ENCODE measurements at regions not wholly inside any gene's neighbourhood (a gene's known extent, or its start where the extent isn't known, plus 50 kb on each side); places are given as distances from the start of the nearest gene placed in this dataset.

DNA sequence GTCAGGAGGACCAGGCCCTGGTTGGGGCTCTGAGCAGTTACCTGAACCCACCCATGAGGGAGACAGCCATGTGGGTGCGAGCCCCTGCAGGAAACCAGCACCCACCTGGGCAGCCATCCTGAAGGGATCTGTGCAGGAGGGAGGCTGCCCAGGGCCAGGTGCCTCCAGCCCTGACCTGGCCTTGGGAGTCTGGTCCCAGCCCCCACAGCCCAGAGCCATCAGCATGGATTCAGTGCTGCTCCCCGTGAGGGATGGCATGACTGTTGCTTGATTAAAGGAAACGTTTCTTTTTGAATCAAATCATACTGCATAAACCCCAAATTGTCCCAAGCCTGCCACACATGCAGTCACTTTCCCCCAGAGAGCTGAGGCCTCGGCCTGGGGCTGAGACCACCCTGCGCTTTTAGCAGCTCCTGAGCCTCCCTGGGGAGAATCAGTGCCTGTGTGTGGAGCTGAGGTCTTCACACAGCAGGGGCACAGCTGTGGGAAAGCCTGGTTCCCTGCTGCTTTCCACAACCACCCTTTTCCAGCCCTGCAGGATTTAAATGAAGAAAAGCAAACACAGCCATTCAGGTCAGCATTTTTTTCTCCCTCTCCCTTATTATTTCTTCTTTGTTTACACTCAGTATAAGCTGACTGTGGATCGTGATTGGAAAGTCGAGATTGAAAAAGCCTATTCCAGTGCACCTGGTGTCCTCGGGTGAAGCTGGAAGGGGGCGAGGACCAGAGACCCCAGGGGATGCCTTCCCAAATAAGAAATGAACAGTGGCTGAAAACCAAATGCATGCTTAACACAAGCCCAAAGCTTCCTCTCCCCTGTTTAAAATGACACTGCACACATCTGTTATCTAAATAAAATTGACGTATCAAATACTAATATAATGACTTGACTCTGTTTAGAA, 283.9 kb downstream of the SMOC2 start:
- no peak for DNase-seq (ENCODE audit: low read depth in 2 of 2)

DNA sequence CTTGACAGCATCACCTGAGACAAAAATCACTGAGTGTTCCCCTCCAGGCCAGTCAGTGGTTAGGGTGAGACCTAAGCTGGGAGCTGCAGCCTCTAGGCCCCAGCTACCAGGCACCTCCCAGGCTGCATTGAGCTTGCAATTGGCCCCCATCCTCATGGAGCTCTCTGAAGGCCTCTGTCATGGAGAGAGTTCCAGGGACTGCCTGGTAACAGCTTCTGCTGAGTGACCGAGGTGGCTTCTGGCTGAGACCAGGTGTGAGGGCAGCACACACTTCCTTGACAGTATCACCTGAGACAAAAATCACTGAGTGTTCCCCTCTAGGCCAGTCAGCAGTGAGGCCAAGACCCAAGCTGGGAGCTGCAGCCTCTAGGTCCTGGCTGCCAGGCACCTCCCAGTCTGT, 283.0 kb downstream of the SMOC2 start:
- DNase-seq (ENCODE audit: low read depth in 2 of 2): no peak

DNA sequence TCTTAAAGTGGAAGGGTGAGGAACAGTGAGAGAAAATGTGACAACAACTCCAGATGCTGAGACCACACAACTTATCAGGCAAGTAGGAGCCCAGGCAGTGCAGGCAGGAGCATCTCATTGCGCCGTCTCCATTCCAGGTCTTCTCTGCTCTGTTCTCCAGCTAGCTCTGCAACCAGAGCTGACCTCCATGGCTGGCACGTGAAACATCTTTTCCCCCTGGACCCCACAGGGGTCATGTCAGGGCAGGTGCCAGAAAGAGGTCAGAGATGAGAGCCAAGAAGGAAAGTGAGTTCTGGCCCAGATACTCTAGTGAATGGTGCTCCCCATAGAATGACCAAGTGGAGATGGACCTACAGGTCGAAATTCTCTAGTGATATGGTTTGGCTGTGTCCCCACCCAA, 281.4 kb downstream of the SMOC2 start:
- no peak for DNase-seq (ENCODE audit: low read depth in 2 of 2)

DNA sequence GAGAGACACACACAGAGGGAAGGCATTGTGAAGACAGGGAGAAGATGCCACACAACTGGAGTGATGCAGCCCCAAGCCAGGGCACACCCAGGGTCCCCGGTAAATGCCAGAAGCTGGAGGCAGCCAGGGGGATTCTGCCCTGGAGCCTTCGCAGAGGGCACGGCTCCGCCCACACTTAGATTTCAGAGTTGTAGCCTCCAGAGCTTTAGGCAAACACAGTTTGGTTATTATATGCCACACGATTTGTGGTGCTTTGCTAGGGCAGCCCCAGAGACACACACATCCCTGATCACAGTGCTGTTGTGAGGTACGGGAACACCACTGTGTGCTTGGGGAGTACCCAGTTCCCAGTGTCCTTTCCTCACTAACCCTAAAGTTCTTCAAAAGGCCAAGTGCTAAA, 280.6 kb downstream of the SMOC2 start:
- DNase-seq (ENCODE audit: low read depth in 2 of 2): no peak

DNA sequence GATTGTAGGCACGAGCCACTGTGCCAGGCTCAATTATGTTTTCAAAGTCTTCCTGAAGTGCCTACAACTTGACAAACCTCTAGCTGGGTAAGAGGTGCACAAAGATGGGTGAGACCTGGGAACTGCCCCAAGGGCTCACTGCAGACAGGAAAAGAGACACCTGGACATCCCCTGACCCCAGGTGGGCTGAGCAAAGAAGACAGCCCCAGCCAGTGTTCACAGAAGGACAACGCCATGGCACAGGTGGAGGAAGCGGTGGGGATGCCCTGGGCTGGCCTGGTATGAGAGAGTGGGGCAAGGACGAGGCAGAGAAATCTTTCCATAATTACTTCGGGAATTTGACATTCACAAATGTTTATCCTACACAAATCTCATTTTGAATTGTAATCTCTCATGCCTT, 278.9 kb downstream of the SMOC2 start:
- no peak for DNase-seq (ENCODE audit: low read depth in 2 of 2)

DNA sequence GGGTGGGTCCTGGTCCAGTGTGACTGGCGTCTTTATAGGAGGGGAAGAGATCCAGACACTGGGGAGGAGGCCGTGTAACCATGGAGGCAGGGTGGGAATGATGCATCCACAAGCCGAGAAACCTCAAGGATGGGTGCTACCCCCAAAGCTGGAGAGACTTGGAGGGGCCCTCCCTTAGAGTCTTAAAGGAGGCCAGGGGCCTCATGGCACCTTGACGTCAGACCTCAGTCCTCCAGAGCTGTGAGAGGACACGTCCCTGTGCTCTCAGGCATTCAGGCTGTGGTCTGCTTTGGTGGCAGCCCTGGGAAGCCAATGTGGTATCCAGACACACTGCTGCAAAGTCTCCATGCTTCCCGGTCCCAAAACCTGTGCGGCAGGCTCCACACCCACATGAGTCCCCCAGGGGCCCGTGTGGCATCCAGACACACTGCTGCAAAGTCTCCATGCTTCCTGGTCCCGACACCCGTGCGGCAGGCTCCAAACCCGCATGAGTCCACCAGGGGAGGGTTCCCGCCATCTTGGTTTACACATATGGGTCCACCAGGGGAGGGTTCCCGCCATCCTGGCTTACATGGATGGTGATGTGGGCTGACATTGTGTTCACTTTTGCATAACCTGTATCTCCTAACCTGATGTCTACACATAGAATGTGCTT, 278.0 kb downstream of the SMOC2 start:
- no peak for DNase-seq (ENCODE audit: low read depth in 2 of 2)

All from stimulated activated CD8-positive, alpha-beta memory T cell treated with anti-CD3 and anti-CD28 coated beads, Interleukin-2, amount 100 ng/mL, for 48 hours (primary cell).